Non-pigmented ciliary epithelial cell (primary cell): ENCODE measurements at regions not wholly inside any gene's neighbourhood (a gene's known extent, or its start where the extent isn't known, plus 50 kb on each side); places are given as distances from the start of the nearest gene placed in this dataset.

Source experiments
- DNase-seq: peaks from one replicate; pipeline ENCODE4 v3.0.0-alpha.2; 2010; ENCODE audit warnings: low read depth

GRCh38 chr12:13288937-13289652 lies 92.6 kb downstream of the EMP1 start:
- no peak for DNase-seq

GRCh38 chr12:13288501-13288900 lies 92.0 kb downstream of the EMP1 start:
- DNase-seq, result no peak

- no peak for DNase-seq
These were observed 87.3 kb downstream of the EMP1 start for GRCh38 chr12:13283867-13284266.

GRCh38 chr12:13282861-13283260 lies 86.3 kb downstream of the EMP1 start:
- no peak for DNase-seq

GRCh38 chr12:13278249-13278787 lies 81.8 kb downstream of the EMP1 start:
- DNase-seq, result no peak

- no peak for DNase-seq
These were observed 80.8 kb downstream of the EMP1 start for GRCh38 chr12:13277293-13277692.

GRCh38 chr12:13275241-13276085 lies 78.9 kb downstream of the EMP1 start:
- no peak for DNase-seq

GRCh38 chr12:13273850-13274249 lies 77.3 kb downstream of the EMP1 start:
- no peak for DNase-seq

GRCh38 chr12:13273097-13273496 lies 76.6 kb downstream of the EMP1 start:
- no peak for DNase-seq

GRCh38 chr12:13270817-13271216 lies 74.3 kb downstream of the EMP1 start:
- no peak for DNase-seq
